Stimulated activated CD4-positive, alpha-beta T cell treated with anti-CD3 and anti-CD28 coated beads, Interleukin-15, amount 100 ng/mL, for 24 hours (primary cell): ENCODE measurements at regions not wholly inside any gene's neighbourhood (a gene's known extent, or its start where the extent isn't known, plus 50 kb on each side); places are given as distances from the start of the nearest gene placed in this dataset.
"Not testable (repeated sequence)": the region's sequence is repeated elsewhere in the genome, so short reads cannot be mapped to it uniquely, and the experiment has no call there.

ENCODE experiments used
- DNase-seq: peaks from one replicate; pipeline ENCODE4 v3.0.0-alpha.2; 2020

GRCh38 chr2:87075054-87075790, 53.6 kb upstream of the PLGLB1 start:
- peak; percentile 52 for DNase-seq

- peak; percentile 70 for DNase-seq
These were observed 54.2 kb upstream of the PLGLB1 start for GRCh38 chr2:87075791-87076252.

GRCh38 chr2:87076253-87077123, 54.8 kb upstream of the PLGLB1 start:
- DNase-seq: peak; percentile 94

- not testable (repeated sequence) for DNase-seq
These were observed 55.4 kb upstream of the PLGLB1 start for GRCh38 chr2:87077124-87077446.

- not testable (repeated sequence) for DNase-seq
These were observed 60.1 kb upstream of the PLGLB1 start for GRCh38 chr2:87081727-87082126.

- DNase-seq: not testable (repeated sequence)
These were observed 66.4 kb upstream of the PLGLB1 start for GRCh38 chr2:87088079-87088478.

- DNase-seq: not testable (repeated sequence)
These were observed 67.8 kb upstream of the PLGLB1 start for GRCh38 chr2:87089401-87089800.

- not testable (repeated sequence) for DNase-seq
These were observed 71.6 kb upstream of the PLGLB1 start for GRCh38 chr2:87093252-87093651.

GRCh38 chr2:87093937-87094529, 72.4 kb upstream of the PLGLB1 start:
- DNase-seq: not testable (repeated sequence)

GRCh38 chr2:87095804-87096203, 74.2 kb upstream of the PLGLB1 start:
- DNase-seq: not testable (repeated sequence)

GRCh38 chr2:87128761-87129553, 107.3 kb upstream of the PLGLB1 start:
- DNase-seq: not testable (repeated sequence)

- not testable (repeated sequence) for DNase-seq
These were observed 110.9 kb upstream of the PLGLB1 start for GRCh38 chr2:87132577-87132976.

- not testable (repeated sequence) for DNase-seq
These were observed 130.3 kb upstream of the PLGLB1 start for GRCh38 chr2:87151835-87152493.

GRCh38 chr2:87174454-87174853, 152.8 kb upstream of the PLGLB1 start:
- DNase-seq: not testable (repeated sequence)

GRCh38 chr2:87183373-87183772, 161.7 kb upstream of the PLGLB1 start:
- not testable (repeated sequence) for DNase-seq

- DNase-seq: not testable (repeated sequence)
These were observed 162.6 kb upstream of the PLGLB1 start for GRCh38 chr2:87184260-87184659.

- not testable (repeated sequence) for DNase-seq
These were observed 167.6 kb upstream of the PLGLB1 start for GRCh38 chr2:87189214-87189613.

- not testable (repeated sequence) for DNase-seq
These were observed 171.7 kb upstream of the PLGLB1 start for GRCh38 chr2:87193336-87193735.

GRCh38 chr2:87194254-87194999, 172.8 kb upstream of the PLGLB1 start:
- DNase-seq: not testable (repeated sequence)

- not testable (repeated sequence) for DNase-seq
These were observed 175.2 kb upstream of the PLGLB1 start for GRCh38 chr2:87196720-87197388.

- DNase-seq: not testable (repeated sequence)
These were observed 176.8 kb upstream of the PLGLB1 start for GRCh38 chr2:87198422-87198821.
